SK-N-SH treated with all-trans-retinoic acid at 6 μM for 48 hours (cell line): ENCODE measurements at regions not wholly inside any gene's neighbourhood (a gene's known extent, or its start where the extent isn't known, plus 50 kb on each side); places are given as distances from the start of the nearest gene placed in this dataset.

Experiments used
- ARNTL ChIP-seq: fragments of 450-650 bp; formaldehyde crosslinking; IDR thresholded peaks from 2 replicates; pipeline ENCODE4 v1.5.0; 2020; ENCODE audit warnings: low read depth, mild to moderate bottlenecking, moderate library complexity, borderline replicate concordance
- CREB5 ChIP-seq: fragments of 250-450 bp; sonication (Bioruptor Pico); IDR thresholded peaks from 2 replicates; pipeline ENCODE4 v1.5.1; 2020; ENCODE audit warnings: low read depth, mild to moderate bottlenecking, moderate library complexity
- CSDC2 ChIP-seq: fragments of 250-450 bp; sonication (Bioruptor Pico); IDR thresholded peaks from 2 replicates; pipeline ENCODE4 v1.5.0; 2020; ENCODE audit warnings: mild to moderate bottlenecking, moderate library complexity
- CSRNP3 ChIP-seq: fragments of 250-450 bp; sonication (Bioruptor Pico); IDR thresholded peaks from 2 replicates; pipeline ENCODE4 v1.5.1; 2021; ENCODE audit warnings: mild to moderate bottlenecking, moderate library complexity
- ESRRG ChIP-seq: fragments of 250-450 bp; sonication (Bioruptor Pico); IDR thresholded peaks from 2 replicates; pipeline ENCODE4 v1.6.1; 2021; ENCODE audit warnings: mild to moderate bottlenecking
- POU6F1 ChIP-seq: fragments of 250-450 bp; sonication (Bioruptor Pico); IDR thresholded peaks from 2 replicates; pipeline ENCODE4 v1.8.0; 2021; ENCODE audit warnings: low read depth, mild to moderate bottlenecking, moderate library complexity, borderline replicate concordance
- PPARA ChIP-seq: fragments of 250-450 bp; sonication (Bioruptor Pico); IDR thresholded peaks from 2 replicates; pipeline ENCODE4 v1.5.0; 2020; ENCODE audit warnings: mild to moderate bottlenecking, borderline replicate concordance
- RARB ChIP-seq: fragments of 250-450 bp; sonication (Bioruptor Pico); IDR thresholded peaks from 2 replicates; pipeline ENCODE4 v1.8.0; 2021; ENCODE audit warnings: mild to moderate bottlenecking, moderate library complexity
- SNAI2 ChIP-seq: fragments of 250-450 bp; sonication (Bioruptor Pico); IDR thresholded peaks from 2 replicates; pipeline ENCODE4 v1.5.0; 2020; ENCODE audit warnings: mild to moderate bottlenecking, moderate library complexity
- TOX ChIP-seq: fragments of 250-450 bp; sonication (Bioruptor Pico); IDR thresholded peaks from 2 replicates; pipeline ENCODE4 v1.8.0; 2021; ENCODE audit warnings: mild to moderate bottlenecking, moderate library complexity, borderline replicate concordance
- ZC3H10 ChIP-seq: fragments of 250-450 bp; sonication (Bioruptor Pico); IDR thresholded peaks from 2 replicates; pipeline ENCODE4 v1.5.1; 2021; ENCODE audit warnings: mild to moderate bottlenecking, moderate library complexity
- ZFP3 ChIP-seq: fragments of 250-450 bp; sonication (Bioruptor Pico); IDR thresholded peaks from 2 replicates; pipeline ENCODE4 v1.5.0; 2020; ENCODE audit warnings: mild to moderate bottlenecking, moderate library complexity
- ZNF565 ChIP-seq: fragments of 450-650 bp; formaldehyde crosslinking; conservative IDR thresholded peaks from 2 replicates; pipeline ENCODE4 v1.5.0; 2020; ENCODE audit warnings: low read depth, mild to moderate bottlenecking, moderate library complexity
- ZNF8 ChIP-seq: fragments of 450-650 bp; formaldehyde crosslinking; IDR thresholded peaks from 2 replicates; pipeline ENCODE4 v1.5.0; 2020; ENCODE audit warnings: mild to moderate bottlenecking, moderate library complexity

- TF ChIP-seq ZFP3 (CRISPR knock-in tag) (no peak), ZC3H10 (CRISPR knock-in tag) (no peak), PPARA (CRISPR knock-in tag) (no peak), ARNTL (CRISPR knock-in tag) (no peak), POU6F1 (CRISPR knock-in tag) (no peak), RARB (no peak), TOX (CRISPR knock-in tag) (no peak), CSRNP3 (CRISPR knock-in tag) (no peak), CSDC2 (CRISPR knock-in tag) (no peak), SNAI2 (CRISPR knock-in tag) (no peak), ZNF565 (no peak), ESRRG (CRISPR knock-in tag) (no peak), ZNF8 (CRISPR knock-in tag) (no peak), CREB5 (CRISPR knock-in tag) (no peak)
Measured at GRCh38 chr5:87784311-87784710, 371.6 kb upstream of the CCNH start.
